ENCODE measurements at regions not wholly inside any gene's neighbourhood (a gene's known extent, or its start where the extent isn't known, plus 50 kb on each side); places are given as distances from the start of the nearest gene placed in this dataset.

- TF ChIP-seq EZH2phosphoT487 (IDR thresholded peaks at IDR 0.05; ENCODE audit: insufficient read depth, low read depth) (no peak), EZH2 (IDR thresholded peaks at IDR 0.05; ENCODE audit: insufficient read depth, poor library complexity, severe bottlenecking) (no peak)
Observed at GRCh38 chr12:40580346-40580745, 111.9 kb upstream of the CNTN1 start.
